ENCODE measurements at regions not wholly inside any gene's neighbourhood (a gene's known extent, or its start where the extent isn't known, plus 50 kb on each side); places are given as distances from the start of the nearest gene placed in this dataset.
"Not testable (repeated sequence)": the region's sequence is repeated elsewhere in the genome, so short reads cannot be mapped to it uniquely, and the experiment has no call there.

DNA sequence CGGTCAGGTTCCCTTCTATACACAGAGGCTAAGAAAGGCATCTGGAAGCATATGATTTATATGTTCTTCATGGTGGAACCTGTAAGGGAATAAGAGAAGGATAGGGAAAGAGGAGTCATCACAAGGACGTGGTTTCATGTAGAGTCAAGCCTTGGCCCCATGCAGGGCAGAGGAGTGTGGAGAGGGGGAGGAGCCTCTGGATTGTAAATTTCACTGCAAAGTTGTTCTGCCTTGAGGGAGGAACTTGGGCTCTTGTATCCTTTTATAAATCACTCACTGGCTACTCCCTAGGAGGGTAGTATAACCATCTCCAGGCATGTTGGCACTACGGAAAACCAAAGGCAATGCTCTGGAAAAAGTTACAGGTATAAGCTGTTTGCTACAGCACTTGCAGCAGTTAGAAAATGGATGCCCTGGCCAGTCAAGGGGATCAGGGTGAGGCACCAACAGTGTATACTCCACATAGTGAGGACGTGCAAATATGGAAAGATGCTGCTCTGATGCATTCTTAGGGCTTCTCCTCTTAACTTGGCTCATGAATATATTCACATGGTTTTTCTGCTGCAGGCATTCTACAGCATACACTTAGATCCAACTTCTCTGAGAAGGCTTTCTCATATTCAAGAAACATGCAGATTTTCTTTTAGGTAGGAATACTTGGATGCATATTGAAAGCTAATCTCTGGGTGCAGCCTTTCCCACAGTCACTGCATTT lies 60.3 kb upstream of the ZNF81 start:
- Mint-ChIP-seq H3K4me1 (no peaks in the 10 kb centered on the region), H3K4me3 (no peak overlapping the region), H3K36me3 (no peaks in the 10 kb centered on the region), H3K27ac (no peak overlapping the region), H3K27me3 (no peaks in the 10 kb centered on the region), H3K9me3 (no peaks in the 10 kb centered on the region)
- no peak for ATAC-seq

DNA sequence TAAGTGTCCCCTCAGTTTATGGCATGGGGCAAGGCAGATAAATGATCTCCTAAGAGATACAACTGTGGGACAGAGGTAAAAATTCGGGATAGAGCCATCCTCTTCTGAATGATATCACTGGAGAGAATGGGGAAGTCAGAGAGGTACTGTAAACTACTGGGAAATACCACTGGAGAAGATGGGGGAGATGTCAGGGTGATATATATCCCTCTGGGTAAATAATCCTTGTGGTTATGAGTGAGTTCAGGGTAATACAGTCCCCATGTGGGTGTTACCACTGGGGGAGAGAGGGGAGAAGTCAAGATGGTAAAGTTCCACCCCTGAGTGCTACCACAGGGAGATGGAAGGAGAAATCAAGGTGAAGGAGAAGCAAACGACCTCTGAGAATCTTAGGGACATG lies 63.9 kb upstream of the ZNF81 start:
- Mint-ChIP-seq H3K4me3 (no peak overlapping the region), H3K4me1 (no peaks in the 10 kb centered on the region), H3K9me3 (peaks cover 4% of the 10 kb centered on the region), H3K36me3 (no peaks in the 10 kb centered on the region), H3K27ac (no peak overlapping the region), H3K27me3 (peaks cover 10% of the 10 kb centered on the region)
- no peak for ATAC-seq

DNA sequence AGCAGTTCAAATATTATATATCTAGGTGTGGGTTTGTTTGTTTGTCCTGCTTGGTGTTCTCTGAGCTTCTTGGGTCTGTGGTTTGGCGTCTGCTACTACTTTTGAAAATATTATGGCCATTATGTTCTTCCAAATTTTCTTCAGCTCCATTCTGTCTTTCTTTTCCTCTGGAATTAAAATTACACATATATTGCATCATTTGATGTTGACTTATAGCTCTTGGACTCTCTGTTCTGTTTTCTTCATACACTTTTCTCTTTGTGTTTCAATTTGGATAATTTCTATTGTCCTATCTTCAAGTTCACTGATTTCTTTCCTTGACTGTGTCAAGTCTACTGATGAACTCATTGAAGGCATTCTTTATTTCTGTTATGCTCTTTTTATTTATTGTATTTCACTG lies 65.2 kb upstream of the ZNF81 start:
- no peak for ATAC-seq
- Mint-ChIP-seq H3K36me3 (no peaks in the 10 kb centered on the region), H3K4me3 (no peak overlapping the region), H3K27me3 (peaks cover 10% of the 10 kb centered on the region), H3K9me3 (peaks cover 4% of the 10 kb centered on the region), H3K4me1 (no peaks in the 10 kb centered on the region), H3K27ac (no peak overlapping the region)

DNA sequence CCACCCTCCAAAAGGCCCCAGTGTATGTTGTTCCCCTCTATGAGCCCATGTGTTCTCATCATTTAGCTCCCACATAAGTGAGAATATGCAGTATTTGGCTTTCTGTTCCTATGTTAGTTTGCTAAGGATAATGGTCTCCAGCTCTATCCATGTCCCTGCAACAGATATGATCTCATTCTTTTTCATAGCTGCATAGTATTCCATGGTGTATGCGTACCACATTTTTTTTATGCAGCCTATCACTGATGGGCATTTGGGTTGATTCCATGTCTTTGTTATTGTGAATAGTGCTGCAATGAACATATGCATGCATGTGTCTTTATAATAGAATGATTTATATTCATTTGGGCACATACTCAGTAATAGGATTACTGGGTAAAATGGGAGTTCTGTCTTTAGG lies 73.9 kb upstream of the ZNF81 start:
- not testable (repeated sequence) for H3K4me3 Mint-ChIP-seq, H3K4me1 Mint-ChIP-seq, H3K9me3 Mint-ChIP-seq, ATAC-seq, H3K27ac Mint-ChIP-seq, H3K27me3 Mint-ChIP-seq, H3K36me3 Mint-ChIP-seq

DNA sequence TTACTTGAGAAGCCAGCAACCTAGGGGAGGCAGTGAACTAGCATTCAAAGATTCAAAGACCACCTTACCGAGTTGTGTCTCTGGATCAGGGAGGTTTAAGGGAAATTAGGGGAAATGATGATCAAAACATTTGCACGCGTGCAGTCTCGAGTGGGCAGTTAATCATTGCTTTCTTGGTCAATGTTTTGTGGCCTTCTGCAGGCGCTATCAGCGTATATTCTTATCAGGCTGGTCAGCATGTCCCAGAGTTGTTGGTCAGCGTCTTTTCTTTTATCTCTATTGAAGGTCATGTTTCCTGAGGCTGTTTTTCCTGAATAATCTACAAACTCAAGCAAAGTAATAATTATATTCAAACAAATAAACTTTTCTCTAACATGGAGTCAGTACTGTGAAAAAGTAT lies 84.0 kb upstream of the ZNF81 start:
- no peaks in the 10 kb centered on the region for H3K4me1 Mint-ChIP-seq
- no peaks in the 10 kb centered on the region for H3K36me3 Mint-ChIP-seq
- H3K27ac Mint-ChIP-seq, result no peak overlapping the region
- H3K4me3 Mint-ChIP-seq, result no peak overlapping the region
- ATAC-seq, result no peak
- peaks cover 14% of the 10 kb centered on the region for H3K27me3 Mint-ChIP-seq
- H3K9me3 Mint-ChIP-seq, result no peaks in the 10 kb centered on the region

DNA sequence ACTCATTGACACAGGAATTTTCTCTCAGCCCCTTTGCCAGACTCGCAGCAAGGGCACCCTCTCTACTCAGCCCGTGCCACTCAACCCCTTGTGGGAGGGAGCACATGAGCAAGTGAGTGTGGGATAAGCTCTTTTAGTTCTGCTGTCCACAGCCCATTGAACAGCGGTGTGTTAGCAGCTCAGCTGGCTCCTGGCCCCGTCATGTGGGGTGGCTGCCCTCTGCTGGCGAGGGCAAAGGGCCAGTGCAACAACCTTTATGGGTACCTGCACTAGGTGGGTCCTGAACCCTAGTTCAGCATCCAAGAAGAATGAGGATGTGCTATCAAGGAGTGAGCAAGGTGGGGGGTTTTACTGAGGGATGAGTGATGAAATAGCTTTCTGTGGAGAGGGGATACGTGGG lies 85.0 kb upstream of the ZNF81 start:
- Mint-ChIP-seq H3K27ac (no peak overlapping the region), H3K9me3 (no peaks in the 10 kb centered on the region), H3K4me3 (no peak overlapping the region), H3K27me3 (peaks cover 19% of the 10 kb centered on the region), H3K4me1 (no peaks in the 10 kb centered on the region), H3K36me3 (no peaks in the 10 kb centered on the region)
- peak; percentile 39 for ATAC-seq

DNA sequence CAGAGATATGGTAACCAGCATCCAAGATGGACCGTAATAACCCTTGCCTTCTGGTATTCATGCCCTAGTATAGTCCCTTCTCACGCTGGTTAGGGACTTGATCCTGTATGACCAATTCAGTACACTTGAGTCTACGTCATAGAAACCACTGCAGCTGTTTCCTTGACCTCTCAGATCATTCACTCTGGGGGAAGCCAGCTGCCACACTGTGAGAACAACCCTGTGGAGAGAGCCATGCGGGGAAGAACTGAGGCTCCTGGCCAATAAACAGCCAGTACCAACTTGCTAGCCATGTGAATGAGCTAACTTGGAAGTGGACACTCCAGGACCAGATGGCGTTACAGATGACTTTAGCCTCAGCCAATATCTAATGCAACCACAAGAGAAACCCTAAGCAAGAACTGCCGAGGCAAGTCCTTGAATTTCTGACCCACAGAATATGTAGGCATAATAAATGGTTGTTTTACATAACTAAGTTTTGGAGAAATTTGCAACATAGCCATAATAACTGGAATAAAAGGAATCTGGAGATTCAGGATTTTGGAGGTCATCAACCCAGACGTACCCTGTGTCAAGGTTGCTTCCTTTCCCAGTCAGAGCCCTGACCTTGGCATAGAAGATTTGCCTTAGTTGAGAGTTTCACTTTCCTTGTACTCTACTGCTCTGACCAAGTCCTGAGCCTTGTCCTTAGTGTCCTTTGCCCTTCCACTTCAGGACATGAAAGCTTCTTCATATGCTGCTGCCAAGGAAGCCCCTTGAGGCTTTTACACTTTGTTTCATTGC lies 87.3 kb upstream of the ZNF81 start:
- Mint-ChIP-seq H3K36me3 (no peaks in the 10 kb centered on the region), H3K27me3 (peaks cover 19% of the 10 kb centered on the region), H3K4me1 (no peaks in the 10 kb centered on the region), H3K27ac (no peak overlapping the region), H3K4me3 (no peak overlapping the region), H3K9me3 (no peaks in the 10 kb centered on the region)
- no peak for ATAC-seq

GRCh38 chrX:47748576-47748975 lies 88.1 kb upstream of the ZNF81 start:
- peaks cover 19% of the 10 kb centered on the region for H3K27me3 Mint-ChIP-seq
- H3K4me3 Mint-ChIP-seq, result no peak overlapping the region
- no peaks in the 10 kb centered on the region for H3K4me1 Mint-ChIP-seq
- H3K9me3 Mint-ChIP-seq, result no peaks in the 10 kb centered on the region
- no peak for ATAC-seq
- H3K27ac Mint-ChIP-seq, result no peak overlapping the region
- no peaks in the 10 kb centered on the region for H3K36me3 Mint-ChIP-seq

DNA sequence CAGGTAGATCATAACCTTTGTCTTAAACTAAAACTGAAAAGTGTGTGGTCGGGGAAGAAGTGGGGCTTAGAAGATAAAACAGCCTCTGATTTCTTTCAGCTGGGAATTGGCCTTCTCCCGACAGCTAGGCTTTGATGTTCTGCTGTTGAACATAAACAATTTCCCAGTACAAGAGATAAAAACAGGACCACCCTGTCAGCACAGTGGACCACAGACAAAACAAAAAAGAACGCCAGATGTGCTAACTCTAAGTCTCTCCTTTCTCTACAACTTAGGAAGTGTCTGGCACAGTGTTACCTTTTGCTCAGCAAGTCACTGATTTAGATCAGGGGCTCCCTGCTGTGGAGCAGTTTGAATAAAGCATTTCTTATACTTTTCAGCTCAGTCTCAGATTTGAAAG lies 87.5 kb upstream of the UXT start:
- H3K4me3 Mint-ChIP-seq, result no peak overlapping the region
- no peaks in the 10 kb centered on the region for H3K9me3 Mint-ChIP-seq
- H3K4me1 Mint-ChIP-seq, result no peaks in the 10 kb centered on the region
- H3K27me3 Mint-ChIP-seq, result peaks cover 19% of the 10 kb centered on the region
- no peak for ATAC-seq
- H3K36me3 Mint-ChIP-seq, result no peaks in the 10 kb centered on the region
- H3K27ac Mint-ChIP-seq, result no peak overlapping the region

DNA sequence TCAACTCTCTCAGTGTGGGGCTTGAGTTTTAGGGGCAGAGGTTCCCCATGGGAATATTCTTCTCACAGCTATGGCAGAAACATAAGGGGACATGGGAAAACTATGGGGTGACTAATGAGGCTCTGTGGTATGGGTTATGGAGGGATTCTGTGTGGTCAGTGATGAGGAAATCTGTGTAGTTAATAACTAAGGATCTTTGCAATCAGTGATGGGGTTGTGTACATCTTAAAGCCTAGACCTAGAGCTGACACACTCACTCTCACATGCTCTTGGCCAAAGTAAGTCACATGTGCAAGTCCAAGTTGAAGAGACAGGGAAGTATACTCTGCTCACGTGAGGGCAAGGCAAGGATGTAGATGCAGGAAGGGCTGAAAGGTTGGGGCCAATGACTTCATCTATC lies 86.4 kb upstream of the UXT start:
- no peak overlapping the region for H3K4me3 Mint-ChIP-seq
- no peaks in the 10 kb centered on the region for H3K9me3 Mint-ChIP-seq
- no peaks in the 10 kb centered on the region for H3K4me1 Mint-ChIP-seq
- no peak for ATAC-seq
- no peak overlapping the region for H3K27ac Mint-ChIP-seq
- no peaks in the 10 kb centered on the region for H3K36me3 Mint-ChIP-seq
- H3K27me3 Mint-ChIP-seq, result peaks cover 19% of the 10 kb centered on the region

GRCh38 chrX:47743504-47743903 lies 84.5 kb upstream of the UXT start:
- Mint-ChIP-seq H3K4me3 (no peak overlapping the region), H3K9me3 (no peaks in the 10 kb centered on the region), H3K36me3 (no peaks in the 10 kb centered on the region)

GRCh38 chrX:47738870-47739269 lies 79.9 kb upstream of the UXT start:
- not testable (repeated sequence) for H3K4me3 Mint-ChIP-seq, H3K27me3 Mint-ChIP-seq, ATAC-seq, H3K36me3 Mint-ChIP-seq, H3K4me1 Mint-ChIP-seq, H3K9me3 Mint-ChIP-seq, H3K27ac Mint-ChIP-seq

More at GRCh38 chrX:47743504-47743903, 84.5 kb upstream of the UXT start:
- Mint-ChIP-seq H3K4me1 (no peaks in the 10 kb centered on the region), H3K27ac (no peak overlapping the region), H3K27me3 (peaks cover 13% of the 10 kb centered on the region)
- no peak for ATAC-seq

DNA sequence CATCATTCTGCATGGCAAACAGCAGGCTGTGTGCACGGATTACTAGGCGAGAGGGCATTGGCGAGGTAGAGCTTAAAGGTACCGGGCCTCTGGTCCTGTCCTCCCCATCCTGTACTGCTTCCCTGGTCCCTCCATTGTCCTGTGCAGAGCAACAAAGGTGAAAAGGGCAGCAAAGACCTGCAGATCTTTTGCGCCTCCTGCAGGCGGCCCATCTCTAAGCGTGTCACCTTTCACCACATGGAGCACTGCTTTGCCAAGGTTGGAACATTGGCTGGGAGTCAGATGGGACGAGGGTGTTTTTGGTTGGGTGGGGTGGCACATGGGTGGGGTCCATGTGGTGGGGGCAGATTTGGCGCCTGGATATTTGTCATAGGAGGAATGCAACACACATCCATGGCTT lies 64.7 kb upstream of the UXT start:
- Mint-ChIP-seq H3K4me1 (no peaks in the 10 kb centered on the region), H3K9me3 (no peaks in the 10 kb centered on the region), H3K27ac (no peak overlapping the region), H3K36me3 (no peaks in the 10 kb centered on the region), H3K27me3 (peaks cover 20% of the 10 kb centered on the region), H3K4me3 (no peak overlapping the region)
- ATAC-seq, result no peak

DNA sequence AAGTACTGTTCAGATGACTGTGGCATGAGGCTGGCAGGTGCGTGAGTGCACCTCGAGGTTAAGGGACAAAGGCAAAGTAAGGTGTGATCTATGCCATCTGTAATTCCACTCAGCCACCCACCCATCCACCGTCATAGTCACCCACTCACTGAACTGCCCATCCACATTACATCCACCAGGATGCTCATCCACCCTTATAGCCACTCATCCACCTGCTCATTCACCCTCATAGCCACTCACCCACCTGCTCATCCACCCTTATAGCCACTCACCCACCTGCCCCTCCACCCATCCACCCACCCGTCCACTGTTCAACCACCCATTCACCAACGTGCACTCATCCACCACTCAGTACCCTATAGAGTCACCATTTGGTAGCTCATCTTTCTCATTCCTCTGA lies 64.1 kb upstream of the UXT start:
- H3K4me3 Mint-ChIP-seq, result no peak overlapping the region
- H3K27ac Mint-ChIP-seq, result no peak overlapping the region
- no peaks in the 10 kb centered on the region for H3K9me3 Mint-ChIP-seq
- no peaks in the 10 kb centered on the region for H3K4me1 Mint-ChIP-seq
- H3K36me3 Mint-ChIP-seq, result no peaks in the 10 kb centered on the region
- no peak for ATAC-seq
- peaks cover 20% of the 10 kb centered on the region for H3K27me3 Mint-ChIP-seq

DNA sequence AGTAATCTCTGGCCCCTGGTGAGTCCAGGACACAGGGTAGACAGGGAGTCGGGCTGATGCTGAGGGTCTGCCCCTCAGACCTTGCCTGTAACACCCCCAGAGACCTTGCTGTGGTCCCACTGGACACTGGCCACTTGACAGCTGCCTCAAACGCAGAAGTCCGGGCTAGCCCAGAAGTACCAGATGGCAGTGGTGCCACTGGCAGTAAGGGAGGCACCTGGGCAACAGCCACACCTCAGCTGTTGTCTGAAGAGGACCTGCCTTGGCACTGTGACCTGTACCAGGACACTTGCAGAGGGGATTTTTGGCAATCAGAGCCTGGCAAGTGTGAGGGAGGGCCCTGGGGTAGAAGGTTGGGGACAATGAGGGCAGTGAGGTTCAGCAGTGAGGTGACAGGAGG lies 63.3 kb upstream of the UXT start:
- ATAC-seq, result no peak
- H3K9me3 Mint-ChIP-seq, result no peaks in the 10 kb centered on the region

DNA sequence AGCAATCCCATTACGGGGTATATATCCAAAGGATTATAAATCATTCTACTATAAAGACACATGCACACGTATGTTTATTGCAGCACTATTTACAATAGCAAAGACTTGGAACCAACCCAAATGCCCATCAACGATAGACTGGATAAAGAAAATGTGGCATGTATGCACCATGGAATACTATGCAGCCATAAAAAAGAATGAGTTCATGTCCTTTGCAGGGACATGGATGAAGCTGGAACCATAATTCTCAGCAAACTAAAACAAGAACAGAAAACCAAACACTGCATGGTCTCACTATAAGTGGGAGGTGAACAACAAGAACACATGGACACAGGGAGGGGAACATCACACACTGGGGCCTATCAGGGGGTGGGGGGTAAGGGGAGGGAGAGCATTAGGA lies 56.1 kb upstream of the UXT start:
- H3K36me3 Mint-ChIP-seq, H3K27ac Mint-ChIP-seq, H3K4me3 Mint-ChIP-seq, H3K4me1 Mint-ChIP-seq, H3K9me3 Mint-ChIP-seq, H3K27me3 Mint-ChIP-seq, ATAC-seq: not testable (repeated sequence)

More for the DNA sequence above, 63.3 kb upstream of the UXT start:
- H3K36me3 Mint-ChIP-seq, result no peaks in the 10 kb centered on the region
- H3K4me3 Mint-ChIP-seq, result no peak overlapping the region
- no peak overlapping the region for H3K27ac Mint-ChIP-seq
- peaks cover 20% of the 10 kb centered on the region for H3K27me3 Mint-ChIP-seq
- H3K4me1 Mint-ChIP-seq, result no peaks in the 10 kb centered on the region
